K562 (cell line): ENCODE measurements at regions not wholly inside any gene's neighbourhood (a gene's known extent, or its start where the extent isn't known, plus 50 kb on each side); places are given as distances from the start of the nearest gene placed in this dataset.

ENCODE experiments used
- ATAC-seq: fragments of 200-7000 bp; cut with Tn5 transposase; 3 replicates; pipeline ENCODE4 v1.9.1; 2020; ENCODE audit warnings: moderate library complexity
- BruUV-seq: library from RNA; stranded (reverse); fragments of 400-500 nt; replicated peaks from 2 replicates; lab custom pipeline; 2021; lab: Mats Ljungman, UMichigan
- CTCF ChIA-PET: fragments of 300-600 bp; formaldehyde crosslinking; extraction: SDS; loops from one replicate; lab custom pipeline; 2021; ENCODE audit warnings: low intra/inter-chr PET ratio; lab: Yijun Ruan, JAX
- POLR2A ChIA-PET: fragments of 300-600, 350-650 bp; sonication (Branson Sonifier 250); formaldehyde crosslinking; extraction: SDS; loops from one replicate; lab custom pipeline; 2021; ENCODE audit warnings: antibody characterized with exemption, inconsistent platforms; lab: Yijun Ruan, JAX
- DNase-seq, 4 experiments: peaks; one replicate each; pipeline versions ENCODE4 v3.0.0 to v3.0.0-alpha.2; 2011 to 2018; ENCODE audit warnings: low spot score in 3 of 4, mixed read lengths in 3 of 4; ENCODE audit errors: extremely low read depth in 1 of 4
- FAIRE-seq: peaks from 2 replicates; lab custom pipeline; 2011; peaks lifted over from hg19 to GRCh38; lab: Jason Lieb, UNC
- H2AFZ ChIP-seq: 2 replicates; pipeline ENCODE4 v1.6.0; 2011; ENCODE audit warnings: low read depth, low read length, control low read depth, inconsistent platforms
- H3K27ac ChIP-seq: fragments of 200-600 bp; 3 replicates; pipeline ENCODE4 v1.8.0; 2011; ENCODE audit warnings: low read depth, mild to moderate bottlenecking, control low read depth, inconsistent platforms, low read length, moderate library complexity, mixed read lengths; ENCODE audit errors: extremely low read depth
- H3K27me3 ChIP-seq, 2 experiments: fragments of 300-600 bp in 1 of 2; 2 replicates in 1 of 2; 3 replicates in 1 of 2; pipeline versions ENCODE4 v1.6.0 to v1.8.0; 2011; ENCODE audit warnings: inconsistent platforms in 2 of 2, low read length in 2 of 2, mild to moderate bottlenecking in 1 of 2, mixed read lengths in 1 of 2, moderate library complexity in 1 of 2; ENCODE audit not compliant: control insufficient read depth in 2 of 2, insufficient read depth in 2 of 2
- H3K36me3 ChIP-seq: fragments of 300-600 bp; 3 replicates; pipeline ENCODE4 v1.8.0; 2011; ENCODE audit warnings: mild to moderate bottlenecking, low read length, inconsistent platforms; ENCODE audit not compliant: control insufficient read depth, insufficient read depth
- H3K4me1 ChIP-seq, 2 experiments: fragments of 200-600 bp in 1 of 2; replicated peaks in 1 of 2; 2 replicates in 1 of 2; 3 replicates in 1 of 2; pipeline versions ENCODE4 v1.5.1 to v1.8.0; 2011; ENCODE audit warnings: inconsistent platforms in 2 of 2, low read length in 2 of 2, mild to moderate bottlenecking in 1 of 2, mixed read lengths in 1 of 2, moderate library complexity in 1 of 2; ENCODE audit not compliant: control insufficient read depth in 2 of 2, insufficient read depth in 2 of 2
- H3K4me2 ChIP-seq: 2 replicates; pipeline ENCODE4 v1.6.1; 2011; ENCODE audit warnings: low read length, control low read depth, inconsistent platforms, mixed read lengths; ENCODE audit not compliant: insufficient read depth
- H3K4me3 ChIP-seq: fragments of 200-600 bp; sonication (generic), shearing (Covaris generic); 2 replicates; pipeline ENCODE4 v1.5.1; 2016; ENCODE audit warnings: control low read depth, inconsistent platforms
- H3K79me2 ChIP-seq: fragments of 200-600 bp; 3 replicates; pipeline ENCODE4 v1.8.0; 2011; ENCODE audit warnings: low read length, inconsistent platforms; ENCODE audit not compliant: control insufficient read depth, insufficient read depth
- H3K9ac ChIP-seq, 2 experiments: 2 replicates each; pipeline versions ENCODE4 v1.6.0 to v1.6.1; 2011; ENCODE audit warnings: low read depth in 2 of 2, low read length in 2 of 2, control low read depth in 1 of 2, inconsistent platforms in 1 of 2, mild to moderate bottlenecking in 1 of 2, mixed read lengths in 1 of 2; ENCODE audit not compliant: insufficient read depth in 1 of 2
- H3K9me1 ChIP-seq: one replicate; pipeline ENCODE4 v1.6.0; 2011; ENCODE audit warnings: inconsistent platforms, mild to moderate bottlenecking, low read length, moderate library complexity; ENCODE audit not compliant: control insufficient read depth, insufficient read depth
- H3K9me3 ChIP-seq: replicated peaks from 2 replicates; pipeline ENCODE4 v1.5.1; 2011; ENCODE audit warnings: low read depth, low read length, inconsistent platforms; ENCODE audit not compliant: control insufficient read depth, insufficient read depth
- H4K20me1 ChIP-seq: replicated peaks from 2 replicates; pipeline ENCODE4 v1.6.1; 2011; ENCODE audit warnings: low read length, inconsistent platforms, mixed read lengths; ENCODE audit not compliant: control insufficient read depth, insufficient read depth
- CHD4 ChIP-seq: fragments of 200-600 bp; sonication (generic); IDR thresholded peaks from 3 replicates; pipeline ENCODE4 v1.6.1; 2012; ENCODE audit warnings: low read depth, mild to moderate bottlenecking, mixed read lengths, low read length, inconsistent platforms; ENCODE audit not compliant: insufficient read depth, insufficient replicate concordance, poor library complexity, severe bottlenecking
- DIDO1 ChIP-seq: fragments of 450-650 bp; IDR thresholded peaks from 2 replicates; pipeline ENCODE4 v1.6.1; 2016; ENCODE audit warnings: low read depth, missing biosample characterization, missing genetic modification characterization
- KDM4B ChIP-seq, 2 experiments: fragments of 450-650 bp in 1 of 2; sonication (generic) in 1 of 2; IDR thresholded peaks; 2 replicates each; pipeline ENCODE4 v1.6.1; 2016 to 2017; ENCODE audit warnings: borderline replicate concordance in 2 of 2, antibody characterized with exemption in 1 of 2, low read depth in 1 of 2, mild to moderate bottlenecking in 1 of 2
- MYNN ChIP-seq, 2 experiments: sonication (generic); formaldehyde crosslinking in 1 of 2; IDR thresholded peaks; 2 replicates each; pipeline versions ENCODE4 v1.5.0 to v1.6.1; 2016 to 2020; ENCODE audit warnings: antibody characterized with exemption in 1 of 2, missing genetic modification reagents in 1 of 2
- NCOA1 ChIP-seq: fragments of 450-650 bp; IDR thresholded peaks from 2 replicates; pipeline ENCODE4 v1.6.1; 2016; ENCODE audit warnings: low read depth
- POLR2B ChIP-seq: fragments of 450-650 bp; IDR thresholded peaks from 2 replicates; pipeline ENCODE4 v1.6.1; 2018; ENCODE audit warnings: low read depth; ENCODE audit not compliant: partially characterized antibody
- ZNF431 ChIP-seq: sonication (generic); formaldehyde crosslinking; IDR thresholded peaks from 2 replicates; pipeline ENCODE4 v1.8.0; 2022; ENCODE audit warnings: mild to moderate bottlenecking, missing genetic modification reagents
- WGBS: fragments of 100-300 bp; shearing (Covaris generic); methylation state at CpG from one replicate; pipeline ENCODE4 v1.1.6; 2016; ENCODE audit warnings: low coverage, mixed read lengths; ENCODE audit not compliant: insufficient coverage; ENCODE audit errors: missing lambda C conversion rate; 5-methylcytosine and 5-hydroxymethylcytosine counted together
- in situ Hi-C: fragments of 300-500 bp; cut with MboI; formaldehyde crosslinking; loops from 4 replicates; pipeline ENCODE4 v1.15.0; 2018; ENCODE audit warnings: inconsistent platforms, mixed read lengths
- intact Hi-C: fragments of 100-400 bp; cut with micrococcal nuclease; formaldehyde crosslinking; loops from 2 replicates; pipeline ENCODE4 v1.14.2; 2022
- TF ChIP-seq, protein P1 (sequence below): fragments of 450-650 bp; IDR thresholded peaks from 2 replicates; pipeline ENCODE4 v1.6.1; 2016; ENCODE audit warnings: low read depth
- TF ChIP-seq, protein P2 (sequence below): fragments of 450-650 bp; IDR thresholded peaks from 2 replicates; pipeline ENCODE4 v1.6.1; 2016; ENCODE audit warnings: mild to moderate bottlenecking
- TF ChIP-seq, protein P3 (sequence below): IDR thresholded peaks from 2 replicates; pipeline ENCODE4 v1.6.1; 2011; ENCODE audit warnings: borderline replicate concordance, low read depth, mild to moderate bottlenecking, moderate library complexity, low read length; ENCODE audit not compliant: insufficient read depth, poor library complexity, severe bottlenecking

DNA sequence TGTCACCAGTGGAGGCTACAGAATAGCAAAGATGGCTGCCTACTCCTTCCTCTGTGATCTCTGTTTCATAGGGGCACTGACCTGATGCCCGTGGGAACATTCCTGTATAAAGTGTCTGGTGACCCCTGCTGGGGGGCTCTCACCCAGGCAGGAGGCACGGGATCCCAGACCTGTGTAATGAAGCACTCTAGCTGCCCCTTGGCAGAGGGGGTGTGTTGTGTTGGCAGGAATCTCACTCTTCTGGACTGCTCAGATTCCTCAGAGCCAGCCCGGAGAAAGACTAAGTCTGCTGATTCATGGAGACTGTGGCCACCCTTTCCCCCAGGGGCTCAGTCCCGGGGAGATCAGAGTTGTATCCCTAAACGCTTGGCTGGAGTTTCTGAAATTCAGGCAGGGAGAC lies 648.3 kb downstream of the SPRY1 start:
- ATAC-seq (no peak), DNase-seq (no peak), FAIRE-seq (no peak)
- CTCF ChIA-PET, result no interaction called here
- no TSS peak for BruUV-seq
- H4K20me1 ChIP-seq, result no peaks in the 10 kb centered on the region
- no peak overlapping the region for H2AFZ ChIP-seq
- H3K9me3 ChIP-seq, result no peaks in the 10 kb centered on the region
- no peak overlapping the region for H3K4me2 ChIP-seq
- H3K36me3 ChIP-seq, result no peaks in the 10 kb centered on the region
- no peaks in the 10 kb centered on the region for H3K27me3 ChIP-seq
- no peak overlapping the region for H3K9ac ChIP-seq
- POLR2A ChIA-PET, result no interaction called here
- no peak overlapping the region for H3K27ac ChIP-seq
- WGBS, result 0% methylated on average over 5 of the region's 5 CpGs
- H3K9me1 ChIP-seq, result no peaks in the 10 kb centered on the region
- intact Hi-C loops (no loop called here), in situ Hi-C loops (no loop called here)
- H3K4me1 ChIP-seq, result no peaks in the 10 kb centered on the region
- H3K79me2 ChIP-seq, result no peaks in the 10 kb centered on the region
- no peak overlapping the region for H3K4me3 ChIP-seq
- TF ChIP-seq DIDO1 (tag) (no peak), ZNF431 (no peak), MYNN (IDR thresholded peaks at IDR 0.05) (no peak), MYNN (CRISPR knock-in tag; IDR thresholded peaks at IDR 0.05) (no peak), KDM4B (IDR thresholded peaks at IDR 0.05; ENCODE audit: borderline replicate concordance in 2 of 2, low read depth in 1 of 2) (no peak), POLR2B (no peak), NCOA1 (no peak), CHD4 (no peak)
- TF ChIP-seq, protein P1, sequence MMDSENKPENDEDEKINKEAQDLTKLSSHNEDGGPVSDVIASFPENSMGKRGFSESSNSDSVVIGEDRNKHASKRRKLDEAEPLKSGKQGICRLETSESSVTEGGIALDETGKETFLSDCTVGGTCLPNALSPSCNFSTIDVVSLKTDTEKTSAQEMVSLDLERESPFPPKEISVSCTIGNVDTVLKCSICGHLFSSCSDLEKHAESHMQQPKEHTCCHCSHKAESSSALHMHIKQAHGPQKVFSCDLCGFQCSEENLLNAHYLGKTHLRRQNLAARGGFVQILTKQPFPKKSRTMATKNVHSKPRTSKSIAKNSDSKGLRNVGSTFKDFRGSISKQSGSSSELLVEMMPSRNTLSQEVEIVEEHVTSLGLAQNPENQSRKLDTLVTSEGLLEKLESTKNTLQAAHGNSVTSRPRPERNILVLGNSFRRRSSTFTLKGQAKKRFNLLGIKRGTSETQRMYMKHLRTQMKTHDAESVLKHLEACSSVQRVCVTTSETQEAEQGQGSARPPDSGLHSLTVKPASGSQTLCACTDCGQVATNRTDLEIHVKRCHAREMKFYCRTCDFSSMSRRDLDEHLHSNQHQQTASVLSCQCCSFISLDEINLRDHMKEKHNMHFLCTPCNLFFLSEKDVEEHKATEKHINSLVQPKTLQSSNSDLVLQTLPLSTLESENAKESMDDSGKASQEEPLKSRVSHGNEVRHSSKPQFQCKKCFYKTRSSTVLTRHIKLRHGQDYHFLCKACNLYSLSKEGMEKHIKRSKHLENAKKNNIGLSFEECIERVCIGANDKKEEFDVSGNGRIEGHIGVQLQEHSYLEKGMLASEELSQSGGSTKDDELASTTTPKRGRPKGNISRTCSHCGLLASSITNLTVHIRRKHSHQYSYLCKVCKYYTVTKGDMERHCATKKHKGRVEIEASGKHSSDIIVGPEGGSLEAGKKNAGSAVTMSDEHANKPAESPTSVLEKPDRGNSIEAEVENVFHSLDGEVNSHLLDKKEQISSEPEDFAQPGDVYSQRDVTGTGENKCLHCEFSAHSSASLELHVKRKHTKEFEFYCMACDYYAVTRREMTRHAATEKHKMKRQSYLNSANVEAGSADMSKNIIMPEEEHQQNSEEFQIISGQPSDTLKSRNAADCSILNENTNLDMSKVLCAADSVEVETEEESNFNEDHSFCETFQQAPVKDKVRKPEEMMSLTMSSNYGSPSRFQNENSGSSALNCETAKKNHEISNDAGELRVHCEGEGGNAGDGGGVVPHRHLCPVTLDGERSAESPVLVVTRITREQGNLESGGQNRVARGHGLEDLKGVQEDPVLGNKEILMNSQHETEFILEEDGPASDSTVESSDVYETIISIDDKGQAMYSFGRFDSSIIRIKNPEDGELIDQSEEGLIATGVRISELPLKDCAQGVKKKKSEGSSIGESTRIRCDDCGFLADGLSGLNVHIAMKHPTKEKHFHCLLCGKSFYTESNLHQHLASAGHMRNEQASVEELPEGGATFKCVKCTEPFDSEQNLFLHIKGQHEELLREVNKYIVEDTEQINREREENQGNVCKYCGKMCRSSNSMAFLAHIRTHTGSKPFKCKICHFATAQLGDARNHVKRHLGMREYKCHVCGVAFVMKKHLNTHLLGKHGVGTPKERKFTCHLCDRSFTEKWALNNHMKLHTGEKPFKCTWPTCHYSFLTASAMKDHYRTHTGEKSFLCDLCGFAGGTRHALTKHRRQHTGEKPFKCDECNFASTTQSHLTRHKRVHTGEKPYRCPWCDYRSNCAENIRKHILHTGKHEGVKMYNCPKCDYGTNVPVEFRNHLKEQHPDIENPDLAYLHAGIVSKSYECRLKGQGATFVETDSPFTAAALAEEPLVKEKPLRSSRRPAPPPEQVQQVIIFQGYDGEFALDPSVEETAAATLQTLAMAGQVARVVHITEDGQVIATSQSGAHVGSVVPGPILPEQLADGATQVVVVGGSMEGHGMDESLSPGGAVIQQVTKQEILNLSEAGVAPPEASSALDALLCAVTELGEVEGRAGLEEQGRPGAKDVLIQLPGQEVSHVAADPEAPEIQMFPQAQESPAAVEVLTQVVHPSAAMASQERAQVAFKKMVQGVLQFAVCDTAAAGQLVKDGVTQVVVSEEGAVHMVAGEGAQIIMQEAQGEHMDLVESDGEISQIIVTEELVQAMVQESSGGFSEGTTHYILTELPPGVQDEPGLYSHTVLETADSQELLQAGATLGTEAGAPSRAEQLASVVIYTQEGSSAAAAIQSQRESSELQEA, result no peak
- TF ChIP-seq, protein P2, sequence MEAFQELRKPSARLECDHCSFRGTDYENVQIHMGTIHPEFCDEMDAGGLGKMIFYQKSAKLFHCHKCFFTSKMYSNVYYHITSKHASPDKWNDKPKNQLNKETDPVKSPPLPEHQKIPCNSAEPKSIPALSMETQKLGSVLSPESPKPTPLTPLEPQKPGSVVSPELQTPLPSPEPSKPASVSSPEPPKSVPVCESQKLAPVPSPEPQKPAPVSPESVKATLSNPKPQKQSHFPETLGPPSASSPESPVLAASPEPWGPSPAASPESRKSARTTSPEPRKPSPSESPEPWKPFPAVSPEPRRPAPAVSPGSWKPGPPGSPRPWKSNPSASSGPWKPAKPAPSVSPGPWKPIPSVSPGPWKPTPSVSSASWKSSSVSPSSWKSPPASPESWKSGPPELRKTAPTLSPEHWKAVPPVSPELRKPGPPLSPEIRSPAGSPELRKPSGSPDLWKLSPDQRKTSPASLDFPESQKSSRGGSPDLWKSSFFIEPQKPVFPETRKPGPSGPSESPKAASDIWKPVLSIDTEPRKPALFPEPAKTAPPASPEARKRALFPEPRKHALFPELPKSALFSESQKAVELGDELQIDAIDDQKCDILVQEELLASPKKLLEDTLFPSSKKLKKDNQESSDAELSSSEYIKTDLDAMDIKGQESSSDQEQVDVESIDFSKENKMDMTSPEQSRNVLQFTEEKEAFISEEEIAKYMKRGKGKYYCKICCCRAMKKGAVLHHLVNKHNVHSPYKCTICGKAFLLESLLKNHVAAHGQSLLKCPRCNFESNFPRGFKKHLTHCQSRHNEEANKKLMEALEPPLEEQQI, result no peak
- TF ChIP-seq, protein P3, sequence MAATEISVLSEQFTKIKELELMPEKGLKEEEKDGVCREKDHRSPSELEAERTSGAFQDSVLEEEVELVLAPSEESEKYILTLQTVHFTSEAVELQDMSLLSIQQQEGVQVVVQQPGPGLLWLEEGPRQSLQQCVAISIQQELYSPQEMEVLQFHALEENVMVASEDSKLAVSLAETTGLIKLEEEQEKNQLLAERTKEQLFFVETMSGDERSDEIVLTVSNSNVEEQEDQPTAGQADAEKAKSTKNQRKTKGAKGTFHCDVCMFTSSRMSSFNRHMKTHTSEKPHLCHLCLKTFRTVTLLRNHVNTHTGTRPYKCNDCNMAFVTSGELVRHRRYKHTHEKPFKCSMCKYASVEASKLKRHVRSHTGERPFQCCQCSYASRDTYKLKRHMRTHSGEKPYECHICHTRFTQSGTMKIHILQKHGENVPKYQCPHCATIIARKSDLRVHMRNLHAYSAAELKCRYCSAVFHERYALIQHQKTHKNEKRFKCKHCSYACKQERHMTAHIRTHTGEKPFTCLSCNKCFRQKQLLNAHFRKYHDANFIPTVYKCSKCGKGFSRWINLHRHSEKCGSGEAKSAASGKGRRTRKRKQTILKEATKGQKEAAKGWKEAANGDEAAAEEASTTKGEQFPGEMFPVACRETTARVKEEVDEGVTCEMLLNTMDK, result no peak
